HG03442 (cell line): ENCODE measurements at regions not wholly inside any gene's neighbourhood (a gene's known extent, or its start where the extent isn't known, plus 50 kb on each side); places are given as distances from the start of the nearest gene placed in this dataset.

Experiments
- ATAC-seq: cut with Tn5 transposase; IDR thresholded peaks from one replicate; pipeline ENCODE4 v1.9.1; 2021; ENCODE audit warnings: mild to moderate bottlenecking, moderate library complexity; ENCODE audit not compliant: unreplicated experiment

DNA sequence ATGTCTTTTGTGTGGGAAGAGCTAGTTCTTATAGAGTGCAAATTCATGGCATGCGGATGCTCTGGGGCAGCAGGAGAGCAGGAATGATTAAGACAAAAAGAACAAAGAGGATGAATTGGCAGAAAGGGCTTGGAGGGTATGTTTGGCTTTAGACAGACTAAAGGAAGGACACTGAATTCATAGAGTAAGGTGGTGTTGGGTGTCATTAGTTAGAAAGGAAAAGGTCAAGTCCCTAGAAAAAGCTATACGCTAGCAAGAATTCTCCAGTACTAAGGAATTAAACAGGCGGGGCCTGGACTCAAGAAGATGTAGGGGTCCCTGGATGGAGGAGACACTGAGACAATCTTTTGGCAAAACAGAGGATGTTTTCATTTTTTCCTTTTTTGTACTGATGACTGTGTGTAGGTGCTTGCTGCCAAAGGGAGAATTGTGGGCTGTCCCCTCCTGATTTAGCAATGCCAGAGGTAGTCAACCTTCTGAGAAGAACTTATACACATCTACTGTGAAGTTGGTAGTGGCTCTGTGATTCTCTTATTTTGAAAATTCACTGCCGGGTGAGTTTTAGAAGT is 391.0 kb downstream of the SPRY1 start:
- ATAC-seq, result no peak

DNA sequence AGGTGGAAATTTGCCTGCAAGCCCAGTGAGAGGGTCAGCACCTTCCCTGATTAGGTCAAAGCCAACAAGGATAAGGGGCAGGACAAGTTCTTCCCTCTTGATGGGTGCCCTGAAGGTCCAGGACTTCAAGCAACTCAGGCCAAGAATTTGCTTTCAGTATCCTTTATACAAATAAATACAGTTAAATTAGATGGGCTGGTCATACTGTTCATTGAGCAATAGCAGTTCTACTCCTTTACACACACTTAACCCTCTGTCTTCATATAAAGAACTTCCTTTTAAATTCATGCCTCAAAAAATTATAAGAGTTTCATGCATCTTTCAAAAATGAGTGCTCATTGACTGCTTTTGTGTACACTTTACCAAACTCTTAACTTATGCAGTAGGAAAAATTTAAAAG is 392.0 kb downstream of the SPRY1 start:
- ATAC-seq, result no peak

DNA sequence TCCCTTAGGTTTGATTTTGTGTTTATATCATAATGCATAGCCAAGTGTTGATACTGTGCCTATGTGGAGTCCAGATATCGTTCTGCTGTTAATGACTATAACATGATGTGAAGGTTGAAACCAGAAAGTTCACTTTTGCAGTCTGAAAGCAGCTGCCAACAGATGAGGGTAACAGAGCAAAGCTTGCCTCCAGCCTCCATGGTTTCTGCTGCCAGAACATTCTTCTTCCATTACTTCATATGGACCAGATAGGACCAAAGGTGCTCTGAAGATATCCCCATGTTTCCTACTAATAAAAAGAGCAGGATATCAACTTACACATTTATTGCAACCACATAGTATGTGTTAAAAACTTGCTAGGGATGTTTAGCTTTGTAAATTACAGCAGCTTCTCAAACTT is 394.1 kb downstream of the SPRY1 start:
- no peak for ATAC-seq

DNA sequence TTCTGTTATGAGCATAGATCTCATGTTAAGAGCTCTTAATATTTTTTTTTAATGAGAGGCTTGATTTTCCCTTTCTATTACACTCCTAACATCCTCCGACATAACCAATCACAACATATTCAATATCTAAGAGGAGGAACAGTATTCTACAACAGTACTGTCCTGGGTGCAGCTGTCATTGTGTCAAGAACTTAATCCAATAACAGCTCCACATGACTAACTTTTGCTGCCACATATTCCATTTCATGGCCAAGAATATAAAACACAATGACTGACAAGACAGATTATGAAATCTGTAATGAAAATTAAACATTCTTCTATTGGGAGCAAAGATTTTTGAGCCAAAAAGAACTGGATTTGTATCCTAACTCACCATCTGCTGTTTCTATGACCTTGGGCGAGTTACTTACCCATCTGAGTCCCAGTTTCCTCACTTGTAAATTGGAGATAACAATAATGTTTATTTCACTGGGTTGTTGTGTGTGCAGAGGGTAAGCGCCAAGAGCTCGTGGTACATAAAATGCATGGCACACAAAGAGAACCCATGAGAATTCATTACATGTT is 405.6 kb downstream of the SPRY1 start:
- ATAC-seq, result no peak

- ATAC-seq, result no peak
These were observed 406.3 kb downstream of the SPRY1 start for GRCh38 chr4:123802933-123803332.

DNA sequence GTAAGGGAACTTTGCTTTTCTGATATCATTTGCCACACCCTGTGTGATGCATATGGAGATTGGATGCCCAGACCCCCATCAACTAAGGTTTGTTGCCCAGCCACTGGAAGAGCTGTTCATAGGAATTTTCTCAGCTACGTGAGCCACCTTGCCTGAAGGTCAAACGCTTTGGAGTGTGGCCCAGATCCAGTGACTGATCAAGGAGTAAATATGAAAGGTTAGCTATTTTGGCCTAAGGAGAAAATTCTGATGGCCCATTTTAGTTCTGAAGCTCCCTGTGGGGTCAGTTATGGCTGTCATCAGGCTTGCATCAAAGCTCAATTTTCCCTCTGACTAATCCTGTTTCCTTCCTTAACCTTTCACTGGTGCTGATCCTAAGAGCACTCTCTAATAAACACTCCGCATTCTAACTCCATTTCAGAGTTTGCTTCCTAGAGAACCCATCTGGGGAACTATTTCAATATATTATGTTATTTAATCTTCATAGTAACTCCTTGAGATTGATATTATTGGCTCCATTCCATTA is 407.7 kb downstream of the SPRY1 start:
- ATAC-seq, result no peak

DNA sequence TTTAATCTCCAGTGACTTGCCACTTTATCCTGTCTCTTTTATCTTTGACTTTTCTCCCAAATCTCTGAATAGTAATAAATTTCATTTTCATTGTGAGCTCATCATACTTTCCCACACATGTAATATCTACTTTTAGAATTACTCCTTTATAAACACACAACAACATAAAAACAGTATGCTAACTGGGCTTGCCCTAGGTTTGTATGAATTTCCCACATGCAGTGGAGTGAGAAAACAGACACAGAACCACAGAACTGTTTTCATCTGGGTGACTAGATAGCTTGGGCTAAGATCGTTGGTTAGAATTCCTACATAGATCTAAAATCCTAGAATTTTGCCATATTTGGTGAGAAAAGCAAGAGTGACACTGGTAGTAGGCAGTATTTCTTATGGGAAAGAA is 409.5 kb downstream of the SPRY1 start:
- ATAC-seq, result no peak

DNA sequence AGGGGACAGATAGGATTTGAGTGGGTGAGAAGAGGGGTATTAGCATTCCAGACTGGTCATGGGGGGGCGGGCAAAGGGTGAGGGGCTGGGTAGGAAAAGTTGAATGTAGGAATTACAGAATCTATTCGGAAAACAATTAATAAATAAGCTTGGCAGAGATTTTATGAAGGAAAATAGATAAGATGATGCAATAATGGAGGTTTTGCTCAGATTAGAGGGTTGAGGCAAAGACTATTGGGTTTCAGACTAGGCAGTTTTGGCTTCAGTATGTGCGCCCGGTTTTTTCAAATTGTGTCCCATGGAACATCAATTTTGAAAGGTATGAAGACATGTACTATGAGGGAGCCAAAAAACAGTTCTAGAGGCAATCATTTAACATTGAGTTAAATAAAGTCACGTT is 410.6 kb downstream of the SPRY1 start:
- ATAC-seq, result no peak

- no peak for ATAC-seq
These were observed 411.3 kb downstream of the SPRY1 start for GRCh38 chr4:123807866-123808265.

- no peak for ATAC-seq
These were observed 413.3 kb downstream of the SPRY1 start for GRCh38 chr4:123809864-123810263.

GRCh38 chr4:123812066-123812390 is 415.4 kb downstream of the SPRY1 start:
- no peak for ATAC-seq

DNA sequence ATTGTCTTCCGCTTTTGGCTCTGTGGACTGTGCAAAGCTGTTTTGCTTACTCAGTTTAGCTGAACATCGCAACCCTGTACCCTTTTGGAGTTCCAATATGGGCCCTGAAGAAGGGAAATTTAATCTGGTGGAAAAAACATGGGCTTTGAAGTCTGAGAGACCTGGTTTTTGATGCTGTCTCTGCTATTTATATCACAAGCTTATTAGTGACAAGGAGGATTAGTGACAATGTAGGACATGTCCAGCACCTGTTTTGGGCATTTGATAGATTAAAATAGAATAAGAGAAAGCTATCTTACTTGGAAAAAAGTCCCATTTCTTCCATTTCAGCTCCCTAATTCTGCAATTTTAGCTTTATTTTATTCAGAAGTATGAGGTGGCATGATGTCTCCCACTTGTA is 417.3 kb downstream of the SPRY1 start:
- no peak for ATAC-seq

DNA sequence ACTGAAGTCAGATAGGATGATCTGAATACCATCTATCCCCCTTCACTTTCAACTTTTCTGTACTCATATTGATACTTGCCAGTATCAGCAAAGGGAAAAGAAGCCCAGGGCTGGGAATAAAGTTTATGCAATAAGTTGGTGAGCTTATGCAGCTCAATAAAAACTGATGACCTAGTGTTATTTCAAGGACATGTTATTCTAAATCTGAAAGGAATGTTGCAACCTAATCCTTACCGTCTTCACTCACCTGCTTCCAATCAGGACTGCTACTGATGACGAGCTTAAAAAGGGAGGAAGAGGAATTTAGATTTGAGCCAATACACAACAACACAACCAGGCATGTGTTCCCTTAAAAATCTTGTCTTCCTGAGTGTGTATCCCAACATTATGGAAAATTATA is 419.9 kb downstream of the SPRY1 start:
- ATAC-seq, result no peak

DNA sequence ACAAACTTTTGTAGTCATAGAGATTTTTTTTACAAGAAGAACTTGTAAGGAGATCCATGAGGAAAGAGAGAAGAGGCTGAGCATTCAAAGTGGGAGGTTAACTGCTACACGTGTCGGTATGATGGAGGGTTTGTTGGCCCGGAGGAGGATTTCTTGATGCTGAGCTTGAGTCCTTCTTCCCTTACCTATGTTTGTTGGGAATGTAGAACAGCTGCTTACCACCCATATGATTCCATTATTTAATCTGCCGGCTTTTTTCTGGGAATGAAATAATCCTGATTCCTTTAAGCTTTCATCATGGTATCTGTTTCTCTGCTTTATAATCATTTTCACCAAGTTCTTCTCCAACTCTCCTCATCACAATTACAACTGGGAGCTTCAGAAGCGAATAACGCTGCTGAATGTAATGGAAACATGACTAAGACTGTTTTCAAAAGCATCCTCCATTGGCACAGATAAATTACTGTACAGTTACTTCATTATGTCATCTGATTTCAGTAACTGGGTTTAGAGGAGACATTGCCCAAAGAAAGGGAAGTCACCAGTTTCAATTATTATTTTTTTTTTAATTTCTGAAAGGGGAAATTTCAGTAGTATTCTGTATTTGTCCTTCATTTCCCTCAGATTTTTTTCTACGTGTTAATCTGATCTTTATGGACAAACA is 420.6 kb downstream of the SPRY1 start:
- no peak for ATAC-seq

GRCh38 chr4:123819362-123820035 is 422.9 kb downstream of the SPRY1 start:
- ATAC-seq, result no peak

DNA sequence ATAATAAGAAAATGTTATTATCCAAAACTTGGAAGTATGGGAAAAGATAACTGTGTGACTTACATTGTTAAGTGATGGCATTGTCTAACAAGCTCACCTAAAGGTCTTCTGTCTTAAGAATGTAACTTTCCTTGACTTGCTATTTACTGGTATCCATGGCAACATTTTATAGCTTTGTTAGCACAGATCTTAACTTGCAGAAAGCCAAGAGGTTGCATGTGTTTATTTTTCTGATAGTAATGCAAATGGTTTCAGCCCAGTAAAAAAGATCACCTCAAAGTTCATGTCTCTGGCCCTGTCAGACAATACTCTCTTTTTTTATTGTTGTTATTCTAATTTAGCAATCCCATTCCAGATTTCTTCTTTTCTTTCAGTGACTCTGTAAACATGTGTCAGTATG is 425.3 kb downstream of the SPRY1 start:
- no peak for ATAC-seq

- no peak for ATAC-seq
These were observed 425.8 kb downstream of the SPRY1 start for GRCh38 chr4:123822353-123822752.

DNA sequence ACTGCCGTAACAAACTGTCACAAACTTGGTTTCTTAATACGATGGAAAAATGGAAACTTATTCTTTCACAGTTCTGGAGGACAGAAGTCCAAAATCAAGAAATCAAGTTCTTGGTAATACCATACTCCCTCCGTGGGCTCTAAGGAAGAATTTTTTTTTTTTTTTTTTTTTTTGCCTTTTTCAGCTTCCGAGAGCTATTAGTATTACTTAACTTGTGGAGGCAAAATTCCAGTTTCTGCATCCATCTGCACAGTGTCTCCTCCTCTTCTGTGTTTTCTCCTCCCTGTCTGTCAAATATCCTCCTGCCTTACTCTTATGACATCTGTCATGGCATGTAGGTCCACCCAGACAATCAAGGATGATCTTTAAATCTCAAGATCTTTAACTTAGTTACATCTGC is 426.6 kb downstream of the SPRY1 start:
- ATAC-seq, result no peak

DNA sequence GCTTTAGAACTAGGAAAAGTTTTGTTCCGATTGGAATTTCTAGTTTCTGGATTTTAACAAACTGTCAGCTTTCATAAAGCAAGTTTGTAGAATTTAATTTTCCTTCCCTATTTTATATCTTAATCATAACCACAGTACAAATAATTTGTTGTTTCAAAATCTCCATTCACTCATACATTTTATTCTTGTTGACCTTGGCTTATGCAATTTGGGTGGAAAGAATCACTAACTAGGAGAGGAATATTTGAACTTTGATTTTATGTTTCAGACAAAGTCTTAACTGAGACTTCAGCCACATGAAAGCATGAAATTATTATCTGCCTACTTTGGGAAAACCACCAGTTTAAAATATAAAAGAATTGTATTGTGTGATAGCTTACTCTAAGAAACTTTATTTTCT is 427.9 kb downstream of the SPRY1 start:
- no peak for ATAC-seq

- no peak for ATAC-seq
These were observed 429.1 kb downstream of the SPRY1 start for GRCh38 chr4:123825596-123826291.

- ATAC-seq, result no peak
These were observed 430.3 kb downstream of the SPRY1 start for GRCh38 chr4:123826896-123827295.

- no peak for ATAC-seq
These were observed 430.9 kb downstream of the SPRY1 start for GRCh38 chr4:123827511-123827910.
